Kidney glomerular epithelial cell (primary cell): ENCODE measurements at regions not wholly inside any gene's neighbourhood (a gene's known extent, or its start where the extent isn't known, plus 50 kb on each side); places are given as distances from the start of the nearest gene placed in this dataset.
A peak's percentile ranks its signal among the peaks of the same experiment; 100 is the strongest.

Experiments
- DNase-seq: peaks from one replicate; lab custom pipeline; 2025; lab: John Stamatoyannopoulos, UW

DNA sequence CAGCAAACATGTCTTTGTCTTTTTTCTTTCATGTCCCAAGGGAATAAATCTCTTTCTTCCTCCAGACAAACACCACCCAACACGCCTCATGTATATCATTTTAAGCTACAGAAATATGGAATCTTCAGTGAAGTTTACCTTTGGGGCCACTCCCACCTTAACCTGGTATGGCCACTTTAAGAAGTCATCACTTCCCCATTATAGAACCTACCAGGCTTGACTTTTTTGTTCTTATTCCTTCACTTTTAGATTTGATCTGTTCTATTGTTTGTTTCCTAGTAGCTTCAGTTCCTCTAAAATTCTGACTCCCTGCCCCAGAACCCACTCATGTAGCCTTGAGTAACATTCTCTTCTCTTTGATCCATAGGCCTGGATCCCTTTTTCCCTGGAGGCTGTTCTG is 226.3 kb downstream of the HLX start:
- DNase-seq: no peak

DNA sequence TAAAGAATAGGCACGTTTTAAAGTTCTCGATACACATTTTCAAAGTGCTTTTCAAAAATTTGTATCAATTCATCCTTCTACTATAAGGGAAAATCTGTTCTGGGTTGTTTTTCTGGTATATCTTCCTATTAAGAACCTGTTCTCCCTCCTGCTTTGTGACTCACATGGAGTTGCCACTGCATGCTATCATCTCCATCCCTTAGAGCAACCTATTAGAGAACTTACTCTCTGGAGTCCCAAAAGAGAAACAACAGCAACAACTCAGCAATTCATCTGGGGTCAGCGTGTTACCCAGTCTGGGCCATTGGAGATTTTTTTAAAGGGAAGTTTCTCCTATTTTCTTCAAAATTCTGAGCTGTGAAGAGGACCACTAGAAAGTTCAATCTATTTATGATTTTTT is 227.4 kb downstream of the HLX start:
- DNase-seq: no peak

DNA sequence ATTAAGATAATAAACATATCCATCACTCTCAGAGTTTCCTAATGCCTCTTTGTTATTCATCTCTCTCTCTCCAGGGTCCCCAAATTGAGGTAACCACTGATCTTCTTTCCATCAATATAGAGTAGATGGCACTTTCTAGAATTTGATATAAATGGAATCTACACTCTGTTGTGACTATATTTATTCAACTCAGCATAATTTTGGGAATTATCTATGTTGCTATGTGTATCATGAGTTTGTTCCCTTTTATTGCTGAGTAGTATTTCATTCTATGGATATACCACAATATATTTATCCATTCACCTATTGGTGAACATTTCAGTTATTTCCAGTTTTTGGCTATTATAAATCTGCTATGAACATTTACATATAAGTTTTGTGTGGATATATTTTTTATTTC is 230.7 kb downstream of the HLX start:
- no peak for DNase-seq

DNA sequence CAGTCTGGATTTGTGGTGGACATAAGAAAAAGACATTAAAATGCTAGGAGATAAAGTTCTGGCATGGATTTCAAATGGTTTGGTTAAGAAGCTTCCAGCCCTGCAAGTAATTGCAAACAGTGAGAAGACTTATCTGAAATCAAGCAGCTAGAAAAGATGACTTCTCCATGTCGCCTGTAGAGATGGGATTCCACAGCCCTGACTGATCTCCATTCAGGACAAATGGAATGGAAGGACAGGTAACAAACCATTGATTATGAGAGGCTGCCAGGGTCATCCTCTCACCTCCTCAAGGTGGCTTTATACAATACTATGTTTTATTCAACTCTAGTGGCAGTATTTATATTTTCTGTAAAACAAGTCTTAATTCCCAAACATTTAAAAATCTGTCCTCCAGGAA is 237.9 kb downstream of the HLX start:
- no peak for DNase-seq

DNA sequence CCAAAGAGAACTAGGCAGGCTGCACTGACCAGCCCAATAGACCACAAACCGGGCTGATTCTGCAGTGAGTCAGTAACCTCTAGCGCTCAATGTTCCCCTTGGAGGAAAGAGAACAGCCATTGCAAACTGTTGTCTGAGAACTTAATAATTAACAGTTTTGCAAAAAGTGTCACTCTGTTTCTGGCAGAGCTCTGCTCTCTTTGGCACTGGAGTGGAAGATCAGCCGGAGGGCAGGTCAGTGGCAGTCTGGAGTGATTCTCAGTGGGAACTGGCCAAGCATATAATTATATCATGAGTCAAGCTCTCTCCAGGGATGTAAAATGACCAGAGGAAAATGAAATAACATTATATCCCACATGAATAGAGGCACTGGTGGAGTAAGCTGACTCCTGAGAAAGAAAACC is 238.3 kb downstream of the HLX start:
- DNase-seq: peak; percentile 98

DNA sequence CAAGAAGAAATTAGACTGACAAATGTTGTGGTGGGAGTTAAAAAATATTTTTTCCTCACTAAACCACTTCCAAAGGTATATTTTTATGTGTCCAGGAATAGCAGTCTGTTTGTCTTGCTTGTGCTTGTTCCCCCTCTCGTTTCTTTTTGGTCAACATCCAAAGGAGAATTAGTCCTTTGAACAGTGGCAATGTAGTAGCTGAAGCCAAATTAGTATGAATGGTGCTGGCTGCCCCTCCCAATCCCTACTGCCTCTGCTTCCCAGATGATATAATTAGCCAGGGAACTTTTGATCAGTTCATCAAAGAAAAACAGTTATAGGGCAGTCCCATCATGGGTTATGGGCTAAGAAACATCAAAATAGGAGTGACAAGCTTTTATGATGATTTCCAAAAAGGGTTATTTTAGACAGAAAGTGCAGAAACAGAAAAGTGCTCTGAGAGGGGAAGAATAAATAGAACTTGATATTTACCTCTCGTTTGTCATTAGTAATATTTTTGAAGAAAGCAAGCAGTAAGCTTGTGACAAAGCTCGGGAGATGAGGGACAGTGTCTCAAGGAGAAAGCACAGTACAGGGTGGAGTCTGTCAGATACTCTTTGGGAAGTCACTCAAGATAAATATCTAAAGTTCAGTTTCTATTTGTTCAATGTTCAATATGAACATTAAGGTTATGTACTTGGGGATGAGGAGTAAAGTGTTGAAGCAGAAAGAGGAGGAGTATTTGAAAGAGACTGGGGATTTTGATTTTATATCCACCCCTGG is 239.1 kb downstream of the HLX start:
- DNase-seq: no peak

DNA sequence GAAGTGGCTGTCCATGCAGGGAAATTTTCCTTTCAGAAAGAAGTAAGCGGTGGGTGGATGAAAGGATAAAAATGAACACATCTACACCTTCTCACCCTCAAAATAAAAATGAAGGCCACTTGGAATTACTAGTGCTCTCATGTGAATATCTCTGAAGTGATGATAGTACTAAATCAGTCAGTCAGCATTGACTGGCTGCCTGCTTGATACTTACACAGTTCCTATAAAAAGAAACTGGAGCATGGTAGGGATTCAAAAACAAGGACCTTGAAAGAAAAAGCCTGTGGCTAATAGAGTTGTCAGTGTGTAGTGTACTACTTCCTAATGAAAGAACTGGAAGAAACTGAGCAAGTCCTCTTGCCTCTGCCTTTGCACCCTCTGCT is 239.7 kb downstream of the HLX start:
- no peak for DNase-seq

DNA sequence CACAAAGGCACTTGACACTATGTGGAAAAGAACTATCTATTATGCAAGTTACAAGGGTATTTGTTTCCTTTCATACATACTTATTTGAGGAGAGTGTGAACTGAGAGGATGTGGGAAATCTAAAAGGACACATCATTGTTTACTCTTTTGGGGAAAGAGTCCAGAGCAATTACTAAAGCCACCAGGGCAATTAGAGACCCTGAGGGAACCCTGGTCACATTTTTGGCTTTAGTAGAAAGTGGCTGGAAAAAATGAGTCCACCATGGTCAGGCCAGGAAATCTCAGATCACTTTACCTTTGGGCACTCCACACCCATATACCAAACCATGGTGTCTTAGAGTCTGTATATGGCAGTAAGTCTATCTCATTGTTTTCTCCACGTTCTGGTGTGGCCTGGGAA is 243.3 kb downstream of the HLX start:
- DNase-seq: no peak

DNA sequence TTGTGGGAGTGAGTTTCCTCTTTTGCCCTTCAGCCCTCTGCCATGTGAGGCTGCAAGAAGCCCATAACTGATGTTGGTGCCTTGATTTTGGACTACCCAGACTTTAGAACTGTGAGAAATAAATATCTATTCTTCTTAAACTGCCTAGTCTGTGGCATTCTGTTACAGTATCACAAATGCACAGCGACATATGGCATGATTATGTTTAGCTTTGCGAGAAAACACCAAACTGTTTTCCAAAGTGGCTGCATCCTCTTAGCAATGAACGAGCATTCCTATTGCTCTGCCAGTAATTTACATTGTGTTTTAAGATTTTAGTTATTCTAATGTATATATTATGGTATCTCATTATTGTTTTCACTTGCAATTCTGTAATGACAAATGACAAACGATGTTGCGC is 246.7 kb downstream of the HLX start:
- no peak for DNase-seq

DNA sequence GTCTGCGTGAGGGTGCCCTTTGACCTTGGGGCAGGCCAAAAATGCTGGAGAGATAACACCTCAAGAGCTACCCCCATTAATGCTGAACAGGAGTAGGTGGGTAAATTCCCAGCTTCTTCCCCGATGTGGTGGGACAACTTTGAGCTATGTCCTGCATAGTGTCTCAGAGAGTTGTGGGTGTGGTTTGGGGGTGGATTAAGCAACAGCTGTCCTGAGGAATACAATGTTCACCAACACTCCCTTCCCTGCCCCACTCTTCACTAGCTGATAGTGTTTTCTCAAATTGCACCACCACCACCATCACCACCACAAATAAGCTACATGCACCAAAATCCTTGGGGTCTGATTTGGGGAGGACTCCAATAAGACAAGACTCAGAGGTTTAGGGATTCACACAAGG is 258.4 kb downstream of the HLX start:
- DNase-seq: no peak

DNA sequence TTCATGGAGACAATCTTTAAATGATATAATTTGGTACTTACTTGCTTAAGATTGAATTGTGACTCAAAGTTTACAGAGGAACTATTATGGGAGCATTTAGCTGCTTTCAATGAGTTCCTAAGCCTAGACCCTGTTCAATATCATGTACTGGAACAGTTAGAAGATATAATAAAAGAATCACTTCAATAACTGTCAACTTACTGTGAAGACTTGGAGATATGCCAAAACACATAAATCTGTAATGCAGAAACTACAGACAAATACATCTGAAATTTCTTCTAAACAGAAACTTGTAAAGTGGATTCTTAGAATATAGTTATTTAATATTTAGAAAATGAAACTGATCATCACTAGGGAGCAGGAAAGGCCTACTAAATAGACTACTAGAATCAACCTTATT is 259.3 kb downstream of the HLX start:
- DNase-seq: no peak

DNA sequence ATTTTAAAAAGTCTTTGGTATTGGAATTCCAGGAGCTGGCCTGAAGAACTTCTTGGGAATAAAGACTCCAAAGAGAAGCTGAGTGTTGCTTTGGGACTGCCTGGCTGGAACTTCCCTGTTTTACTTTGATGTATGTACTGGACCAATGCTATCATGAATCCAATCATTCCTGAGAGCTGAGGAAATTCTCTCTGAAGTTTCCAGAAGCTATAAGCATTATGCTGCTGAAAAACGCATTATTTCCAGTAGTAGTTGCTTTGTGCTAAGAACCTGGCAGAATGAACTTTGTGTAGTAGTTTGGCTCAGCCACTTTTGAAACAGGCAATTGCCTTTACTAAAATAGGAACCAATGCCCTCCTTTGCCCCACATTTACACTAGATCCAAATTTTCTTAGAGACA is 260.7 kb downstream of the HLX start:
- no peak for DNase-seq

DNA sequence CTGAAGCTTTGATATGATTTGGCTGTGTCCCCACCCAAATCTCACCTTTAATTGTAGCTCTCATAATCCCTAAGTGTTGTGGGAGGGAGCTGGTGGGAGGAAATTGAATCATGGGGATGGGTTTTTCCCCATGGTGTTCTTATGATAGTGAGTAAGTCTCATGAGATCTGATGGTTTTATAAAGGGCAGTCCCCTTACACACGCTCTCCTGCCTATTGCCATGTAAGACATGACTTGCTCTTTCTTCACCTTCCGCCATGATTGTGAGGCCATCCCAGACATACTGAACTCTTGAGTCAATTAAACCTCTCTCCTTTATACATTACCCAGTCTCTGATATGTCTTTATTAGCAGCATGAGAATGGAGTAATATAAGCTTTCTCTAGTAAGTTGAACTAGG is 261.9 kb downstream of the HLX start:
- no peak for DNase-seq

DNA sequence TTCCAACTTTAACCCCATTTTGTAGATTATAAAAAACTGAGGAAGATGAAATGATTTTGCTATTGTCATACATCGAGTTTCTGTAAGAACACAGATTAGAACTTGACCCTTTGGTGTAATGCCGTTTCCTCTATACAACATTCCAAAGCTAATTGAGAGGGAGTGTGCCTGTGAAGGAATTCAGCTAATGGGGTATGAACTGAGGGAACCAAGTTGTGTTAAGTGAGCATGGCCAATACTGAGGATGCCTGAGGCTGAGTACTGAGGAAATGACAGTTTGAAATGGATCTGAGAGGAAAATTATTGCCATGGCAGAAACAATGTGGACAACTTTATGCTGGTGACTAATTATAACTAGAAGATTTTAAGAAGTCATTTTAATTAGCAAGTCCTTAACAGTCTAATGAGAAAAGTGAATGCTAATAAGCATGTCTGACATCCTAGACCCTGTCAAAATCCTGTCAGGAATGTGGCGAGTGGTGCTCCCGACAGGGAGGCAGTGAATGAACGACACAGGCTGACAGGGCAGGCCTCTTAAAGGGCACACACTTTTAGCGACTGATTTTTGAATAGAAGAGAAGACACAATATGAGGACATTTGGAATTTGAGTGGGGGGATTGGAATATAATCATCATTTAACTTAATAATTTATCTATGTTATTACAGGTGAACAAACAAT is 262.5 kb downstream of the HLX start:
- no peak for DNase-seq

DNA sequence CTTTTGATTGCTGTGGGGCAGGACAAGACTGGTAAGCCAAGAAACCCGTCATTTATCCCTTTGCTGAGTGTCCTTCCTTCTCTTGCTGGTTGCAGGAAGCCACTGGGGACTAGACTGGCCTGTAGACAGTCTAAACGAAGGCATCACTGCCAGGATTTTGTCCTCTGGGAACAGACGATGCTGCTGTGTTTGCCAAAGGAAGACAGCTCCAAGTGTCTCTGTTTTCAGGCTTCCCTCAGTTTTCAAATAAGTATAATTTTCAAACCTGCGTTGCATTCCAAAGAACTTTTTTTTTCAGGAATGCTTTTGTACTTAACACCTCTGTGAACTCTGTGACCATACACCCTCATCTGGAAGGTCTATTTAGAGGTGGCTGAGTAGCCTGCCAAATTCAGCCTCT is 269.4 kb downstream of the HLX start:
- DNase-seq: no peak

DNA sequence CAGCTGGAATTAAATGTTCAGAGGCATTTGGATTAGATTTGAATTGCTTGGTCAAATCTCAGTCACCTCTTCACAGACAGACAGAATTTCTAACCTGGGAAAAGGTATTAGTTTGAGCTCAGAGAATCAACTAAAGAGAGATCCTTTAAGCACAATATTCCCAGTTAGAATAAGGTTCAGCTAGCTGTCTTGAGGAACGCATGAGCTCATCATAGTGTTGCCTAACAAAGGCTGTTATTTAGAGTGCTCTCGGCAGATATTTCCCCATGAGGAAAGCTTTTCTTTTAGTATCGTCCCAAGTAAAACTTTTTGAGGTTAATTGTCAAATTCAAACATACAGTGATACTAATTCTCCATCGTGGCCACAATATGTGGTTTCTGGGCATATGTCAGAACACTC is 269.9 kb downstream of the HLX start:
- peak; percentile 18 for DNase-seq

DNA sequence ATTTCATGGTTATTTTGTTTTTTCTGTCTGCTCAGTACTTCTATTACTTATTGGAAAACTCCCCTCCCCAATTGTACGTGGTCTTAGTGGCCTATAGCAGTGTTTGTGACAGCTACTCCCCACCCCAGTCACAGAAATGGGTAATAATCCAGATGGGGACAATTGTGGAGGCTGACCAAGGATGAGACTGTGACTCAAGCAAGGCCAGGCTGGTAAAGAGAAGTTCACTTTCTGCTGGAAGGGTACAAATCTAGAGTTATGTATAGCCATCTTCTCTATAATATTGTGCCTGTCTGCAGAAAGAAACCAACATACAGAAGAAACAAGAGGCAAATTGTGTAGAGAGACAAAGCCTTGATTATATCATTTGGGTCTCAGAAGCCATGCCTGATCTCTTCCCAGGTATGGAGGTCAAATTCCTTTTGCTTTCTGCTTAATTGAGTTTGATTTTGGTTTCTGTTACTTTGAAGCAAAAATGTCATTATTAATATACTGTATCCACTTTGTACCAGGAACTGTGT is 270.4 kb downstream of the HLX start:
- peak; percentile 51 for DNase-seq

DNA sequence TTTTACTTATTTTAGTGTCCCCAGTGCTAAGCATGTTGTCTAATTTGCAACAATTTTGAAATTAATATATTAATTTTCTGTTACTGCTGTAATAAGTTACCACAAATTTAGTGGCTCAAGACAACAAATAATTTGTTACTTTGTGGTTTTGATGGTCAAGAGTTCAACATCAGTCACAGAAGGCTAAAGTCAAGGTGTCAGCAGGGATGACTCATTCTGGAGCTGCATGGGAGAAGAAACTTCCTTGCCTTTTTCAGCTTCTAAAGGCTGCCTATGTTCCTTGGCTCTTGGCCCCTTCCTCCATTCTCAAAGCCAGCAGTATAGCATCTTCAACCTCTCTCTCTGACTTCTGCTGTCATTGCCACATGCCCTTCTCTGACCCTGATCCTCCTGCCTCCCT is 271.8 kb downstream of the HLX start:
- DNase-seq: no peak

DNA sequence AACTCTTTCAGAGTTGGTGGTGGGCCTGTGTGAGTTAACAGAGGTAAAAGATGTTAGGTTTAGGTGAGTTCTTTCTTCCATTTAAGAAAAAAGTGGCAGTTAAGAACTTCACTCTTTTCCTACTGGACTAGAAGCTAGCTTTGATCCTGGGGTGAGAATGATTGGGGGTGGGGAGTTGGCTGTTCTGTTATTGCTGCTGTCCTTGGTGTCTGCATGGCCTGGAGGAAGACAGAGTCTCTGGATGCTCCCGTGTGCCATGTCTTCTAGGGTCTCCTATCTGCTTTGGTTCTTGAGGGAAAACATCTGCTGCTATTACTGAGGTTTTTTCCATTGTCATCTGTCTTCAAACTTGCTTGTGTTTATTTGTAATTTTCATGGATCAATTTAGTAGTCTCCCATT is 275.7 kb downstream of the HLX start:
- DNase-seq: no peak

DNA sequence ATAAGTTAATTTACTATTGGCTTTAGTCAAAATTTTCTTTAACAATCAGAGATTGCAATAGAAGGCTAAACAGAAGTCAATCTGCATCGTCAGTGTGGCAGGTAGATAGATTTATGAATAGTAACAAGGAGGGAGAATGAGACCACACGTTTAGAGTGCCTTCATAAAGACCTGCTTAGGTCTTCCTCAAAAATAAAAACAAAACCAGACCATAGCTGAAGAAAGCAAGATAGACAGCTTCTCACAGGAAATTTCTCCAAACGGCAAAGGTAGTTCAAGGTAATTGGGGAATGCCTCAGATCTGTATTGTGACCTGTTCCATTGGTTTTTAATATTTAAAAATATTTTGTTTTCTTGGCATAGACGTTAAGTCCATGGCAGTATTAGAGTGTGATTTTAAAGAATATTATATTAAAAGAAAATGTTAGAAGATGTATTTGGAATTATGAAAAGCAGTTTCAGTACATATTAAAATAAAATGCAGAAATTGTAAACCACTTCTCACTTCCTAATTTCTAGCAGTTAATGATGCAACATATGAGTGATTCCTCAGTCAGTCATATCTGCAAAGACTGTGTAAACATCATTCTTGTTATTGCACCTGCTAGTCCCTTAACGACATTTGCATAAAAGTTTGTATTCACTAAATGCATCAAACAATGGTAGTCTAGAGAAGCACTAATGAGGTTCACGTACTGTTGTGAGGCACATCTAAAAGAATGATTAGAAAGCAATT is 278.0 kb downstream of the HLX start:
- no peak for DNase-seq

DNA sequence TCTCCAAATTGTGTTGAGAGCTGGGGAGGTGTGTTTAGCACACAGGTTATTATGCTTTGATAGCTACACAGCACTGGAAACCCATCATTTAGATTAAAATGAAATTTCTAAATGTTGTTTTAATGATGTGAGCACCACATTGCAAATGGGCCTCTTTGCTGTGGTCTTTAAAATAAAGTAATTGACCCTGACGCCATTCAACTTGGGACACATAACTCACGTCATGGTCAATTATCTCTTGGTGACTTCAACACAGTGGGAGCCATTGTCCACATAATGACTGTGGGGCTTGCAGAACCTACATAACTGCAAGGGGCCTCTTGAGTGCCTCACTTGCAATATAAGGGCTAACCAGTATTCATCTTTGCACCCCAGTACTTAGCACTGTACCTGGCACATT is 280.4 kb downstream of the HLX start:
- DNase-seq: no peak

DNA sequence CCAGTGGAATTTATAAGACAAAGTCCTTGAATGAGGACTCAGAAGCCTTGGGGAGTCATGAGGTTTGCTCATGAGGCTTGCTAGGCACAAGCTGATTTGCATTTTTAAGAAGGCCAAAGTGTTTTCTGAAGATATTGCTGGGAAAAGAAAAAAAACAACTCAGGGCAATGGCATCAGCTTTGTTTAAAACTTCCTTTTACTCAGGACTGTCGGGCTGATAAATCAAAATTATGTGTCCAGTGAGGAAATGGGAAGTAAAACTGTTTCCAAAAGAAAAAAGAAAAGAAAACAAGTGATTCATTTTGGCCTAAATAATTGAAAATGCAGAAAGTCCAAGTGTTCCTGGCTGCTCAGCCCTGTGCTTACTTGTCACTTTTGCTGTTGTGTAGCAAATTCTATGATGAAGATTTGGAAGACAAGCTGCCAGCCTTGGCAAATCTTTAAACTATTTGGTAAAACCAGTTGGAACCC is 282.4 kb downstream of the HLX start:
- DNase-seq: no peak

DNA sequence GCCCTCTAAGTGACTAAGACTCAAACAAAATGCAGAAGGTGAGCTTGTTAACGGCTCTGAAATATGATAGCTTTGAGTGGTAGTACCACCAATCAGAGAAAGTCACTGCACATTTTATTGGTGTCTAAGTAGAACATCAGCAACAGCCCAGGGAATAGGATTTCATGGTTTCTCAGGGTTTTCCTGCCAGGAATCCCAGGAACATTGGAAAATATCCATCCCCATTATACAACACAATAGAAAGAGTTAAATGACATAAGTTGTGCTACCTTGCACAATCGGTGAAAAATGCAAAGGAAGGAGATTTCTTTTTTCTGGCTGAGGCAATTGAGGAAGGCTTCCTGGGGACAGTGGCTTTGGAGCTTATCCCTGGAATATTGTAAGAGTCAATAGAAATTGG is 283.1 kb downstream of the HLX start:
- DNase-seq: no peak
